Cardiac fibroblast (primary cell): ENCODE measurements at regions not wholly inside any gene's neighbourhood (a gene's known extent, or its start where the extent isn't known, plus 50 kb on each side); places are given as distances from the start of the nearest gene placed in this dataset.

Experiments
- DNase-seq, 2 donors: peaks; one replicate each; pipeline versions ENCODE4 v3.0.0 to v3.0.0-alpha.2; 2010; ENCODE audit warnings: low read depth in 2 of 2
- H3K4me3 ChIP-seq, 2 donors: replicated peaks in 1 of 2; 1 replicate in 1 of 2; 2 replicates in 1 of 2; pipeline ENCODE4 v1.5.1; 2011; ENCODE audit warnings: low read depth in 2 of 2, low read length in 2 of 2, mild to moderate bottlenecking in 2 of 2, moderate library complexity in 1 of 2
- CTCF ChIP-seq: IDR thresholded peaks from one replicate; pipeline ENCODE4 v1.5.1; 2011; ENCODE audit warnings: low read depth, mild to moderate bottlenecking, low read length, inconsistent platforms

- H3K4me3 ChIP-seq: no peak overlapping the region
- DNase-seq: no peak
- TF ChIP-seq CTCF: no peak
Observed at GRCh38 chr4:18524667-18525066, 503.1 kb upstream of the LCORL start.

- H3K4me3 ChIP-seq: no peak overlapping the region
- DNase-seq: no peak
- no peak for TF ChIP-seq CTCF
Observed at GRCh38 chr4:18518098-18518497, 496.5 kb upstream of the LCORL start.

- H3K4me3 ChIP-seq: no peak overlapping the region
- TF ChIP-seq CTCF: no peak
- no peak for DNase-seq
Observed at GRCh38 chr4:18513861-18514260, 492.3 kb upstream of the LCORL start.

GRCh38 chr4:18512718-18513117 is 491.2 kb upstream of the LCORL start:
- TF ChIP-seq CTCF: no peak
- no peak for DNase-seq
- H3K4me3 ChIP-seq: no peak overlapping the region

GRCh38 chr4:18511727-18512126 is 490.2 kb upstream of the LCORL start:
- no peak for TF ChIP-seq CTCF
- DNase-seq: no peak
- no peak overlapping the region for H3K4me3 ChIP-seq

GRCh38 chr4:18508786-18509185 is 487.2 kb upstream of the LCORL start:
- no peak overlapping the region for H3K4me3 ChIP-seq
- DNase-seq: no peak
- TF ChIP-seq CTCF: no peak

GRCh38 chr4:18480928-18481327 is 459.4 kb upstream of the LCORL start:
- DNase-seq: no peak
- no peak overlapping the region for H3K4me3 ChIP-seq
- TF ChIP-seq CTCF: no peak
